HS-5 (cell line): ENCODE measurements at regions not wholly inside any gene's neighbourhood (a gene's known extent, or its start where the extent isn't known, plus 50 kb on each side); places are given as distances from the start of the nearest gene placed in this dataset.
"Not testable (repeated sequence)": the region's sequence is repeated elsewhere in the genome, so short reads cannot be mapped to it uniquely, and the experiment has no call there.

Experiments
- DNase-seq: peaks from one replicate; pipeline ENCODE4 v3.0.0-alpha.2; 2012; ENCODE audit warnings: low read depth

GRCh38 chr14:84084056-84084630 is 1445.8 kb upstream of the FLRT2 start:
- no peak for DNase-seq

GRCh38 chr14:84085493-84085892 is 1444.5 kb upstream of the FLRT2 start:
- DNase-seq, result no peak

- no peak for DNase-seq
Observed at GRCh38 chr14:84086714-84087113, 1443.2 kb upstream of the FLRT2 start.

- no peak for DNase-seq
Observed at GRCh38 chr14:84087986-84088531, 1441.9 kb upstream of the FLRT2 start.

GRCh38 chr14:84090837-84091236 is 1439.1 kb upstream of the FLRT2 start:
- DNase-seq, result no peak

- DNase-seq, result no peak
Observed at GRCh38 chr14:84095681-84096080, 1434.3 kb upstream of the FLRT2 start.

- no peak for DNase-seq
Observed at GRCh38 chr14:84098261-84098660, 1431.7 kb upstream of the FLRT2 start.

- DNase-seq, result not testable (repeated sequence)
Observed at GRCh38 chr14:84099560-84099959, 1430.4 kb upstream of the FLRT2 start.

GRCh38 chr14:84107835-84108343 is 1422.1 kb upstream of the FLRT2 start:
- no peak for DNase-seq

- no peak for DNase-seq
Observed at GRCh38 chr14:84108746-84109457, 1421.0 kb upstream of the FLRT2 start.

GRCh38 chr14:84112589-84112988 is 1417.4 kb upstream of the FLRT2 start:
- no peak for DNase-seq

- DNase-seq, result no peak
Observed at GRCh38 chr14:84125676-84126075, 1404.3 kb upstream of the FLRT2 start.

- no peak for DNase-seq
Observed at GRCh38 chr14:84127495-84127894, 1402.4 kb upstream of the FLRT2 start.

GRCh38 chr14:84128050-84128449 is 1401.9 kb upstream of the FLRT2 start:
- DNase-seq, result no peak

GRCh38 chr14:84129007-84129406 is 1400.9 kb upstream of the FLRT2 start:
- DNase-seq, result no peak

- DNase-seq, result no peak
Observed at GRCh38 chr14:84129941-84130340, 1400.0 kb upstream of the FLRT2 start.

- DNase-seq, result no peak
Observed at GRCh38 chr14:84131924-84132323, 1398.0 kb upstream of the FLRT2 start.

GRCh38 chr14:84144166-84144565 is 1385.8 kb upstream of the FLRT2 start:
- no peak for DNase-seq

- DNase-seq, result no peak
Observed at GRCh38 chr14:84152452-84152851, 1377.5 kb upstream of the FLRT2 start.

- no peak for DNase-seq
Observed at GRCh38 chr14:84162633-84163032, 1367.3 kb upstream of the FLRT2 start.

GRCh38 chr14:84167026-84167425 is 1362.9 kb upstream of the FLRT2 start:
- DNase-seq, result no peak

- no peak for DNase-seq
Observed at GRCh38 chr14:84180336-84180735, 1349.6 kb upstream of the FLRT2 start.

GRCh38 chr14:84181072-84181471 is 1348.9 kb upstream of the FLRT2 start:
- no peak for DNase-seq

GRCh38 chr14:84195514-84195913 is 1334.4 kb upstream of the FLRT2 start:
- no peak for DNase-seq
